IgD-negative memory B cell (primary cell): ENCODE measurements at regions not wholly inside any gene's neighbourhood (a gene's known extent, or its start where the extent isn't known, plus 50 kb on each side); places are given as distances from the start of the nearest gene placed in this dataset.
A peak's percentile ranks its signal among the peaks of the same experiment; 100 is the strongest.

Experiments used
- H3K27ac Mint-ChIP-seq, 3 donors: one replicate each; pipeline ENCODE4 v1.8.0; 2020 to 2022; ENCODE audit warnings: mild to moderate bottlenecking in 3 of 3, mixed read lengths in 3 of 3, moderate library complexity in 1 of 3
- H3K27me3 Mint-ChIP-seq: one replicate; pipeline ENCODE4 v1.8.0; 2021; ENCODE audit warnings: mixed read lengths
- H3K36me3 Mint-ChIP-seq: one replicate; pipeline ENCODE4 v1.8.0; 2020; ENCODE audit warnings: mild to moderate bottlenecking, mixed read lengths
- H3K4me1 Mint-ChIP-seq, 3 donors: one replicate each; pipeline ENCODE4 v1.8.0; 2020 to 2022; ENCODE audit warnings: mixed read lengths in 3 of 3, mild to moderate bottlenecking in 1 of 3
- H3K4me3 Mint-ChIP-seq, 4 donors: one replicate each; pipeline ENCODE4 v1.8.0; 2020 to 2022; ENCODE audit warnings: mild to moderate bottlenecking in 4 of 4, mixed read lengths in 4 of 4, moderate library complexity in 3 of 4
- H3K9me3 Mint-ChIP-seq, 3 donors: one replicate each; pipeline ENCODE4 v1.8.0; 2020 to 2021; ENCODE audit warnings: mixed read lengths in 3 of 3, mild to moderate bottlenecking in 1 of 3

- no peaks in the 10 kb centered on the region for H3K36me3 Mint-ChIP-seq
- no peak overlapping the region for H3K27ac Mint-ChIP-seq
- H3K4me3 Mint-ChIP-seq: peak overlapping the region in 1 of 4 donors; percentile 30
- peaks cover 1 to 5% (median 3%) of the 10 kb centered on the region in 3 donors for H3K9me3 Mint-ChIP-seq
- no peaks in the 10 kb centered on the region for H3K27me3 Mint-ChIP-seq
- H3K4me1 Mint-ChIP-seq: no peaks in the 10 kb centered on the region
Measured at GRCh38 chr7:54090652-54091213, 451.4 kb upstream of the VSTM2A start.

GRCh38 chr7:54091322-54091721 lies 450.9 kb upstream of the VSTM2A start:
- Mint-ChIP-seq H3K36me3 (no peaks in the 10 kb centered on the region), H3K9me3 (peaks cover 1 to 5% (median 1%) of the 10 kb centered on the region in 3 donors), H3K4me3 (no peak overlapping the region), H3K27me3 (no peaks in the 10 kb centered on the region), H3K4me1 (no peaks in the 10 kb centered on the region), H3K27ac (no peak overlapping the region)

DNA sequence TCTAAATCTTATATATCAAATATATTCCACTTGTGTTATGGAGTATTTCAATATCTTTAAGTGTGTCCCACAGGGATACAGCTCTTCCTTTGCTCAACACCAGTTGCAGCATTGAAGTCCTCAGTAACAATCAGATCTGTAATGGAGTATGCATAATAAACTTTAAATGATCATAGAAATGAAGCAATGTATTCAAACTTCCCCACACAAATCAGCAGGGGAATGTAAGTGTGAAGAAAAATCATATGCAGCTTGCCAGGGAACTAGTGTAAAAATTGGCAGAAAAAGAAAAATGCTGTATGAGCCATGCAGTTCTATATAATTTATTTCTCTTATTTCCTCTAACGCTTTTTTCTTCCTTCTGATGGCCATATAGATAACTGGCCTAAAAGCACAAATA lies 444.3 kb upstream of the VSTM2A start:
- no peaks in the 10 kb centered on the region for H3K27me3 Mint-ChIP-seq
- no peaks in the 10 kb centered on the region for H3K36me3 Mint-ChIP-seq
- no peaks in the 10 kb centered on the region for H3K4me1 Mint-ChIP-seq
- no peak overlapping the region for H3K4me3 Mint-ChIP-seq
- no peak overlapping the region for H3K27ac Mint-ChIP-seq
- peaks cover 2 to 21% (median 6%) of the 10 kb centered on the region in 3 donors for H3K9me3 Mint-ChIP-seq

DNA sequence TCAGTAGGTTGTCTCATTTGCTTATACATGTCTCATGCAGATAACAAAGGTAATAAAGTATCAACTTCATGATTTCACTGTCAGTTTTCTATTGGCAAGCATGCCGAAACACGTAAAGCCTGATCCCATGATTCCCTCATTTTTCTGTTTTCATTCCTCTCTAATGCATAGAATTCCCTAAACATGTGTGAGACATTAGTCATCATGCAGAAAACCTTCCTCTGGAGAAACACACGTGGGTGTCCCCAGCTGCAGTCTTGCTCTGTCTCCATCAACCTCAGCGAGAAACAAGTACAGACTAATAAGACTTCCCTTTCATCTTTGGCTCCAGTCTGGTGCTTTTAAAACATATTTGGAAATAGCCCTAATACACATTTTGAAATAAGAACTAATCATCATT lies 432.7 kb upstream of the VSTM2A start:
- no peak overlapping the region for H3K27ac Mint-ChIP-seq
- peaks cover 2 to 5% (median 2%) of the 10 kb centered on the region in 3 donors for H3K9me3 Mint-ChIP-seq
- no peaks in the 10 kb centered on the region for H3K4me1 Mint-ChIP-seq
- no peaks in the 10 kb centered on the region for H3K36me3 Mint-ChIP-seq
- no peak overlapping the region for H3K4me3 Mint-ChIP-seq
- no peaks in the 10 kb centered on the region for H3K27me3 Mint-ChIP-seq

DNA sequence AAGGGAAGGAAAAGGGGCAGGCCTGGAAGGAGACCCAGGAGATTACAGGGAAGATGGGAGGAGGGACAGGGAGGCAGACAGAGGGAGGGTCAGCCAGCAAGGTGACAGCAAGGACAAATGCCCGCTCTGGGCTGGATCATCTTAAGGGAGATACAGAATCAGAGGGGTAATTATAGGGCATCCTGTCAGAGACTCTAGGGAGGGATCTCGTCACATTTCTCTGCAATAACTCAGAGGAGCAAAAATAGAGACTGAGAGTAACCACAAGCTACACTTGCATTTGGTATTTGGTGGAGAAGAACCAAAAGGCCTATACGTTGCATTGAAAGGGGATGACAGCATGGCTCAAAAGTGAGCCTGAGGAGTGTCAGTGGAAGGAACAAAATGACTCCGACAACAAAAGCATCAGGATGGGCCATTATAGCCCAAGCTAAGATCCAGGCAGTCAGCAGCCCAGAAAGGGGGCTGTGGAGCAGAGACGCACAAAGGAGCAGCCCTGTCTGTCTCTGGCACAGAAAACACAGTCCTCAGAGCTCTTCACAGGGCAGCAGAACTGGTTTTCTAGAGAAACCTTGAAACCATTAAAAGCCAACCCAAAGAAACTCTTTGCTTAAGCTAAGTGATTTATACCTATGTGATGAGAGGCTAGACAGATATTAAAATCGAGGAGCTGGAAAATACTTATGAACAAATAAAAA lies 430.2 kb upstream of the VSTM2A start:
- Mint-ChIP-seq H3K9me3 (peaks cover 2 to 10% (median 2%) of the 10 kb centered on the region in 3 donors), H3K4me3 (no peak overlapping the region), H3K27me3 (no peaks in the 10 kb centered on the region), H3K4me1 (no peaks in the 10 kb centered on the region), H3K27ac (no peak overlapping the region), H3K36me3 (no peaks in the 10 kb centered on the region)

DNA sequence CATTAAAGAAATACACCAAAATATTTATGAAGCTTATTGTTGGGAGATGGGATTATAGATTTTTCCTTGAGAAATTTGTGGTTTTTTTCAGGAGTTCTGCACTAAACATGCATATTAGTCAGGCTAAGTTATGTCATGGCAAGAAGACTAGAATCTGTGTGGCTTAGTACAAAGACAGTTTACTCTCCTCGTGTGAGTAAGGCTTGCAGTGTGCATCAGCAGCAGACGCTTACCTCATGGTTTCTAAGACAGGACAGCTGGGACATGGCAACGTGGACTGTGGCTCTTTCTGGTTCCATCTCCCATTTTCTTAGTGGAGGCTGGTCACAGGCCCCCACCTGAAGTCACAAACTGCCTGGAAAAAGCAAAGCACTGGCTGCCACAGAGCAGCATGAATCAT lies 429.6 kb upstream of the VSTM2A start:
- no peak overlapping the region for H3K27ac Mint-ChIP-seq
- H3K4me1 Mint-ChIP-seq: no peaks in the 10 kb centered on the region
- no peak overlapping the region for H3K4me3 Mint-ChIP-seq
- H3K36me3 Mint-ChIP-seq: no peaks in the 10 kb centered on the region
- H3K27me3 Mint-ChIP-seq: no peaks in the 10 kb centered on the region
- H3K9me3 Mint-ChIP-seq: peaks cover 2 to 10% (median 2%) of the 10 kb centered on the region in 3 donors

GRCh38 chr7:54115028-54115763 lies 427.0 kb upstream of the VSTM2A start:
- no peaks in the 10 kb centered on the region for H3K27me3 Mint-ChIP-seq
- no peak overlapping the region for H3K4me3 Mint-ChIP-seq
- no peak overlapping the region for H3K27ac Mint-ChIP-seq
- H3K36me3 Mint-ChIP-seq: no peaks in the 10 kb centered on the region
- H3K4me1 Mint-ChIP-seq: no peaks in the 10 kb centered on the region
- H3K9me3 Mint-ChIP-seq: peaks cover 0 to 10% (median 0%) of the 10 kb centered on the region in 3 donors

GRCh38 chr7:54116956-54117355 lies 425.2 kb upstream of the VSTM2A start:
- Mint-ChIP-seq H3K4me3 (no peak overlapping the region), H3K27ac (no peak overlapping the region), H3K9me3 (peaks cover 0 to 5% (median 2%) of the 10 kb centered on the region in 3 donors), H3K4me1 (no peaks in the 10 kb centered on the region), H3K27me3 (no peaks in the 10 kb centered on the region), H3K36me3 (no peaks in the 10 kb centered on the region)

DNA sequence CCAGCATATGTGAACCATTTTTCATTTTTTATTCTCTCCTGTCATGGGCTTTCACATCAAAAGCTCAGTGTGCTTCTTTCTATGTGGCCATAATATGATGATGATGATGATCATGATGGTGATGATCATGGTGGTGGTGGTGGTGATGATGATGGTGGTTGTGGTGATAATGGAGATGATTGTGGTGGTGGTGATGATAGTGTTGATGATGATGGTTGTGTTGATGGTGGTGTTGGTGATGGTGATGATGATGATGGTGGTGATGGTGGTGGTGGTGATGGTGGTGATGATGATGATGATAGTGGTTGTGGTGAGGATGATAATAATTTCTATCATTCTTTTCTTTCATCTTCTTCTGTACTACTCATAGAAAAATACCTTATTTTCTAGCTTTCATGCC lies 413.1 kb upstream of the VSTM2A start:
- Mint-ChIP-seq H3K9me3 (peaks cover 7 to 34% (median 8%) of the 10 kb centered on the region in 3 donors), H3K4me3 (no peak overlapping the region), H3K36me3 (no peaks in the 10 kb centered on the region), H3K27me3 (no peaks in the 10 kb centered on the region), H3K27ac (no peak overlapping the region), H3K4me1 (no peaks in the 10 kb centered on the region)

GRCh38 chr7:54141576-54141975 lies 400.6 kb upstream of the VSTM2A start:
- Mint-ChIP-seq H3K36me3 (no peaks in the 10 kb centered on the region), H3K27ac (no peak overlapping the region), H3K4me1 (no peaks in the 10 kb centered on the region), H3K9me3 (peaks cover 3 to 8% (median 5%) of the 10 kb centered on the region in 3 donors), H3K4me3 (no peak overlapping the region), H3K27me3 (no peaks in the 10 kb centered on the region)

GRCh38 chr7:54145716-54146115 lies 396.5 kb upstream of the VSTM2A start:
- no peaks in the 10 kb centered on the region for H3K27me3 Mint-ChIP-seq
- no peaks in the 10 kb centered on the region for H3K4me1 Mint-ChIP-seq
- peaks cover 2% of the 10 kb centered on the region for H3K36me3 Mint-ChIP-seq
- no peak overlapping the region for H3K27ac Mint-ChIP-seq
- no peak overlapping the region for H3K4me3 Mint-ChIP-seq
- peaks cover 1 to 10% (median 3%) of the 10 kb centered on the region in 3 donors for H3K9me3 Mint-ChIP-seq

- no peak overlapping the region for H3K27ac Mint-ChIP-seq
Measured at GRCh38 chr7:54153462-54153861, 388.7 kb upstream of the VSTM2A start.

GRCh38 chr7:54159088-54159487 lies 383.1 kb upstream of the VSTM2A start:
- Mint-ChIP-seq H3K27me3 (no peaks in the 10 kb centered on the region), H3K27ac (no peak overlapping the region), H3K9me3 (peaks cover 4 to 12% (median 10%) of the 10 kb centered on the region in 3 donors), H3K4me1 (no peaks in the 10 kb centered on the region), H3K36me3 (no peaks in the 10 kb centered on the region), H3K4me3 (no peak overlapping the region)

More at GRCh38 chr7:54153462-54153861, 388.7 kb upstream of the VSTM2A start:
- no peaks in the 10 kb centered on the region for H3K27me3 Mint-ChIP-seq
- no peak overlapping the region for H3K4me3 Mint-ChIP-seq
- peaks cover 2% of the 10 kb centered on the region for H3K36me3 Mint-ChIP-seq
- peaks cover 5 to 21% (median 8%) of the 10 kb centered on the region in 3 donors for H3K9me3 Mint-ChIP-seq
- H3K4me1 Mint-ChIP-seq: no peaks in the 10 kb centered on the region

- Mint-ChIP-seq H3K27ac (no peak overlapping the region), H3K9me3 (peaks cover 3 to 12% (median 7%) of the 10 kb centered on the region in 3 donors), H3K4me1 (no peaks in the 10 kb centered on the region), H3K4me3 (no peak overlapping the region), H3K36me3 (no peaks in the 10 kb centered on the region), H3K27me3 (no peaks in the 10 kb centered on the region)
Measured at GRCh38 chr7:54161621-54162020, 380.6 kb upstream of the VSTM2A start.

GRCh38 chr7:54166419-54166818 lies 375.8 kb upstream of the VSTM2A start:
- H3K27ac Mint-ChIP-seq: no peak overlapping the region
- H3K4me3 Mint-ChIP-seq: no peak overlapping the region
- H3K9me3 Mint-ChIP-seq: peaks cover 0 to 7% (median 3%) of the 10 kb centered on the region in 3 donors
- H3K36me3 Mint-ChIP-seq: no peaks in the 10 kb centered on the region
- no peaks in the 10 kb centered on the region for H3K27me3 Mint-ChIP-seq
- H3K4me1 Mint-ChIP-seq: no peaks in the 10 kb centered on the region
